GM04503 (cell line): ENCODE measurements at regions not wholly inside any gene's neighbourhood (a gene's known extent, or its start where the extent isn't known, plus 50 kb on each side); places are given as distances from the start of the nearest gene placed in this dataset.
"Not testable (repeated sequence)": the region's sequence is repeated elsewhere in the genome, so short reads cannot be mapped to it uniquely, and the experiment has no call there.

ENCODE experiments used
- DNase-seq: peaks from one replicate; pipeline ENCODE4 v3.0.0-alpha.2; 2012; ENCODE audit warnings: low read depth

- no peak for DNase-seq
Observed at GRCh38 chr3:10665592-10665991, 150.4 kb upstream of the SLC6A11 start.

- no peak for DNase-seq
Observed at GRCh38 chr3:10666621-10667020, 149.4 kb upstream of the SLC6A11 start.

GRCh38 chr3:10667269-10667668 is 148.8 kb upstream of the SLC6A11 start:
- no peak for DNase-seq

- DNase-seq, result no peak
Observed at GRCh38 chr3:10667901-10668476, 148.0 kb upstream of the SLC6A11 start.

DNA sequence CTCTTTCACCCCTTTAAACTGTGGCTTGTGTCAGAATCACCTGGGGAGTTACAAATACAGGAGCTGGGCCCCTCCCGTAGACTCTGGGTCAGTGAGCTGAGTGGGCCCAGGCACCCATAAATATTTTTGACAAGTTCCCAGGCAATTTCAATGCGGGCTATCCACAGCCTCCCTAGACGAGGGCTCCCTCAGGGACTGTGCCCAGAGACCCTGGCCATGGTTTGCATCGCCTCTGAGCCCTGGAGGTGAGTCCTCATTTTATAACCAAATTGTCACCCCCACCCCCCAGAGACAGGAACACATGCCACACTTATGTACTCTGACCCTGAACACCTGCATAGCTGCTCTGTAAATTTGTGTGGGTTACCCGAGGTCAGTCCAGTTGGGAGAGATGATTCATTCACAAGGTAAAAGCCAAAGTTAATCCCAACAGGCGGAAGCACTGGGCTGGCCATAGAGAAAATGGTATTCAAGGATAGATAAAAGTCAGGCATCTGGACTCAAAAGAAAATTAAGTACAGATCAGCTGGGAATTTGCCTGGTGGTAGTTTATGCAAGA is 146.5 kb upstream of the SLC6A11 start:
- no peak for DNase-seq

DNA sequence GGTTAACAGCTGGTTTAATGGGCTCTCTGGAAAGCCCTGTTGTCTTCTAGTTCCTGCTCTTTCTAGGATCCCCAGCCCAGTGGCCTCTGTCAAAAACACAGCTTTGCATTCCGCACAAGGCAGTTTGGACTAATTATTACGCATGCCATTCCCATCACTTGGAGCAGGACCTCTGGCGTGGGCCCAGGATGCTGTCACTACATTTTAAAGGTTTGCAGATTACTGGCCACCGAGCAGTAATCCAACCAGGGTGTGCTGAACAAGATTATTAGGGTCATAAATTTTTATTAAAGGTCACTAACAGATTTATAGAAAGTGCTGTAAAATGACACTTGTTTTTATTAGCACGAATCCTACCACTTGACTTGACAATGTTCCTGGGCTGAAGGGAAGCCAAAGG is 143.6 kb upstream of the SLC6A11 start:
- DNase-seq, result no peak

DNA sequence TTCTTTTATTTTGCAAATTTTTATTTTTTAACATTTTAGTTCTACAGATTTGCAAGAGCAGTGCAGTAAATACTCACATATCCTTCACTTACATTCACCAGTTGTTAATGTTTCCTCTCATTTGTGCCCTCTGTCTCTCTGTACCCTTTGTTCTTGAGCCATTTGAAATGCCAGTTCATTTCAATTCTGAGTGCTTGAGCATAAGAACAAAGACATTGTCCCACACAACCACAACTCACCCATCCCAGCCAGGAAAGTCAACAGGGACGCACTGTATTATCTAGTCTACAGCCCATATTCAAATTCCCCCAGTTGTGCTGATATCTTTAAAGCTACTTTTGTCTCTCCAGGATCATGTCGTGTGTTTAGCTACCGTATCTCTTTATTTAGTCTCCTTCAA is 141.4 kb upstream of the SLC6A11 start:
- no peak for DNase-seq

DNA sequence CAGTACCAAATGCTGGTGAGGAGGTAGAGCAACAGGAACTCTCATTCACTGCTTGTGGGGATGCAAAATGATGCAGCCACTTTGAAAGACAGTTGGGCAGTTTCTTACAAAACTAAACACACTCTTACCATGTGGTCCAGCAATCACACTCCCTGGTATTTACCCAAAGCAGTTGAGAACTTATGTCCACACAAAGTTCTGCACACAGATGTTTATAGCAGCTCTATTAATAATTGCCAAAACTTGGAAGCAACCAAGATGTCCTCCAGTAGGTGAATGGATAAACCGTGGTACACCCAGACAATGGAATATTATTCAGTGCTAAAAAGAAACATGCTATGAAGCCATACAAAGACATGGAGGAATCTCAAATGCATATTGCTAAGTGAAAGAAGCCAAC is 139.1 kb upstream of the SLC6A11 start:
- no peak for DNase-seq

DNA sequence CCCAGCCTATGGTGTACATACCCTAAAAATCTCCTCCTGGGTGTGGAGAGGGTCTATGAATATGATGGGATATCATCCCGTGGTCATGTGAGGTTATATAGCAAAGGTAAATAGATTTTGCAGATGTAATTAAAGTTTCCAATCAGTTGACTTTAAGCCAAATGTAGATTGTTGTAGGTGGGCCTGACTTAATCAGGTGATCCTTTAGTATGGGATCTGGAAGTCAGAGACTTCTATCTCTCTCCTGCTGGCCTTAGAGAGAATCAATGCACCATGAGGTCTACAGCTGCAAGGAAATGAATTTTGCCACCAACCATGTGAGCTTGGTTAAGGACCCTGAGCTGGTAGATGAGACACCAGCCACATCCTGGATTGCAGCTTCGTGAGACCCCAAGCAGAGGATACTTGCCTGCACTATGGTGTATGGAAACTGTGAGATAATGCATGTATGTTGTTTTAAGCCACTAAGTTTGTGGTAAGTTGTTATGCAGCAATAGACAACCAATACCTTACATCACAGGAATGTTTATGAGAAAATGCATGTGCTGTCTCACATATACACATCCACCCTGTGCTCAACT is 137.1 kb upstream of the SLC6A11 start:
- no peak for DNase-seq

DNA sequence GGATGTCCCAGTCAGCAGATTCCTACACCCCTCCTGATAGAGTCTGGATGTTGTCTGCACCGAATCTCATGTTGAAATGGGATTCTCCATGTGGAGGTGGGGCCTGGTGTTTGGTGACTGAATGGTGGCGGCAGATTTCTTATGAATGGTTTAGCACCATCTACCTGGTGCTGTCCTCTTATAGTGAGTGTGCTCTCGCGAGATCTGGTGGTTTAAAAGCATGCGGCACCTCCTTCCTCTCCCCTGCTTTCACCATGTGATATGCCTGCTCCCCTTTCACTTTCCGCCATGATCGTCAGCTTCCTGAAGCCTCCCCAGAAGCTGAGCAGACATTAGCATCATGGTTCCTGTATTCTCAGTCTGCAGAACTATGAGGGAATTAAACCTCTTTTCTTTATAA is 135.2 kb upstream of the SLC6A11 start:
- DNase-seq, result no peak

DNA sequence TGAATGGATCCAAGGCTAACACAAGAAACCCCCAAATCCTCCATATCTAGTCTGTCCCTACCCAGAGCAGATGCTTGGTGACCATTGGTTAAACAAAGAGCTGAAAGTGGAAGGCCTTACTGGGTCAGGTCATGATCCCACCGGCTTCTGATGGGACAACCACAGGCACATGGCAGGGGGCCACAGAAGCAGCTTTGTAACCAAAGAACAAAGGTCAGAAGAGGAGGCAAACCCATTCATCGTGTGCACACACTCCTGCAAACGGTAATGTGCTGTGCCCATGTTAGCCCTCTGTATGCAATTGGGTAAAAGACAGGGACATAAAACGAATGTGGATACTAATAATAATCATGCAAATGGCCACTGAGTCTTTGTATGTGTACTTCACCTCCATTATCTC is 133.3 kb upstream of the SLC6A11 start:
- no peak for DNase-seq

GRCh38 chr3:10683106-10683505 is 132.9 kb upstream of the SLC6A11 start:
- DNase-seq, result no peak

- DNase-seq, result no peak
Observed at GRCh38 chr3:10688126-10688525, 127.9 kb upstream of the SLC6A11 start.

DNA sequence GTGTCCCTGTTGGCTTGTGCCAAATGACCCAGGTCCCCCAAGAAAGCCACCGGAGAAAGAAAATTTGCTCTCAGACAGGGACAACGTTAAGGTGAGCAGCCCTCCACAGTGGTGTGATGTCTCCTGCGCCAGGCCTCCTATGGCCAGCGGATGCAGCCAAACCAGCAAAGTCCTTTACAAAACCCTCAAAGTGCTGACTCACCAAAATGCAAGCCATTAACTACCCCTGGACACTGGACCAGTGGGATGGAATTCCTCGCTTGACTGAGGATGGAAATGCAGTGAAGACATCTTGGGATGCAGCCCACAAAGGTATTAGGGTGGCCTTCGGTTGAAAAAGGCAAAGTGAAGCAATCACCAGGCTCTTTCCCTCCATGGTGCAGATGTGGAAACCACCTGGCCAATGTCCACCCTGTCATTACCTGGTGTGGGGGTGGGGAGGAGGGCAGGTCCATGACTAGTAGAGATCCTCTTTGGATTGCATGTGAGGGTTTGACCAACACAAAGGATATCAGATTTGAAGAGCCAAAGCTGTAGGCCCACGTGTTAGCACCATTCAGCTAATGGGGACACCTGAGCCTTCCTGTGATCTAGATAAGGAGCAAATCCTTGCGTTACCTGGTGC is 127.4 kb upstream of the SLC6A11 start:
- no peak for DNase-seq

GRCh38 chr3:10692039-10692622 is 123.9 kb upstream of the SLC6A11 start:
- no peak for DNase-seq

DNA sequence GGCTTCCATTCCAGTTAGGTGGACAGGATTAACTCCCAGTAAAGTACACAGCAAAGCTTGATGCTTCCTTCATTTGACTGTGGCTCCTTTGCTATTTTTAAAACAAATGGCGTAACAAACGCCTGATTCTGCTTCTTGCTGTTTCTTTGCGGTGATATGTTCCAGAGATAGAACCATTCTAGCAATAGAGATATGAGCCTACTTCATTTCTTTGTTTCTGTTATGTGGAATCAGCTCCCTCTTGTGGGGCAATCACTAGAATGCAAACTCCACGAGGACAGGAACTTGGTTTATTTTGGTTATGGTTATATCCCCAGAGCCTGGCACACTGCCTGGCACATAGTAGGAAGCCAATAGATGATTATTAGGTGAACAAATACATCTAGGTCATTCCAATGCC is 122.6 kb upstream of the SLC6A11 start:
- no peak for DNase-seq

DNA sequence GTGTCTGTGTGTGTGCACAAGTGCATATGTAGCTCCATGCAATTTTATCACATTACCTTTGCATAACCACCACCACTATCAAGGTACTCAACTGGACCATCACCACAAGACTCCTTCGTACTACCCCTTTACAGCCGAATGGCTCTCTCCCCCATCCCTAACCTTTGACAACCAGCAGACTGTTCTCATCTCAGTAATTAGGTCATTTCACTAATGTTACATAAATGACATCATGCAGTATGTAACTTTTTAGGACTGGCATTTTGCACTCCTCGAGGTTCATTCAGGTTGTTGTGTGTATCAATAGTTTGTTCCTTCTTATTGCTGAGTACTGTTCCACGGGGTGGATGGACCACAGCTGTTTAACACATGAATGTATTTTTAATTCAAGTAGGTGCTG is 121.8 kb upstream of the SLC6A11 start:
- DNase-seq, result no peak

DNA sequence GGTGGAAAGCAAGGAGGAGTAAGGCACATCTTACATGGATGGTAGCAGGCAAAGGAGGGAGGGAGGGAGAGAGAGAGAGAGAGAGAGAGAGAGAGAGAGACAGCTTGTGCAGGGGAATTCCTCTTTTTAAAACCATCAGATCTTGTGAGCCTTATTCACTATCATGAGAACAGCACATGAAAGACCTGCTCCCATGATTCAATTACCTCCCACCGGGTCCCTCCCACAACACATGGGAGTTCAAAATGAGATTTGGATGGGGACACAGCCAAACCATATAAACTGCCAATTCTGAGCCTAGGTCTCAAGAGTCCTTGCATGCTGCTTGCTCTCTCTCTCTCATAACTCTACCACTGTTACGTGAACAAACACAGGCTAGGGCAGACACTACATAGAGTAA is 120.8 kb upstream of the SLC6A11 start:
- not testable (repeated sequence) for DNase-seq

GRCh38 chr3:10695595-10696285 is 120.3 kb upstream of the SLC6A11 start:
- DNase-seq, result no peak

GRCh38 chr3:10697918-10698317 is 118.1 kb upstream of the SLC6A11 start:
- no peak for DNase-seq

DNA sequence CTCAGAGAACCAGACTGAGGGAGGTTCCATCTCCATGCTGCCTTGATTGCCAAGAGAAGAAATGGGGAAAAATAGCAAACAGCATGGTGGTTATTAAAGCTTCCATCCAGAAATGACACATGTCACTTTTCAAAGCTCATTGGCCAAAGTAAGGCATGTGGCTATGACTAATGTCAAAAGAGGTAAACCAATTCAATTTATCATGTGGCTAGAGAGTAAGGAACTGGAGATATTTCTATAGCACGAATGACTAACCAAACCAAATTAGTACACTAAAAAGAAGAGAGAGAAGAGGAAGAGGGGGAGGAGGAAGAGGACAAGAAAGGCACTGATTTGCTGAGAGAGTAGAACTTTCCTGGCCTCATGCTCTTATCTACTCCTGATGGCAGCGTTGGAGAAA is 115.2 kb upstream of the SLC6A11 start:
- DNase-seq, result no peak

DNA sequence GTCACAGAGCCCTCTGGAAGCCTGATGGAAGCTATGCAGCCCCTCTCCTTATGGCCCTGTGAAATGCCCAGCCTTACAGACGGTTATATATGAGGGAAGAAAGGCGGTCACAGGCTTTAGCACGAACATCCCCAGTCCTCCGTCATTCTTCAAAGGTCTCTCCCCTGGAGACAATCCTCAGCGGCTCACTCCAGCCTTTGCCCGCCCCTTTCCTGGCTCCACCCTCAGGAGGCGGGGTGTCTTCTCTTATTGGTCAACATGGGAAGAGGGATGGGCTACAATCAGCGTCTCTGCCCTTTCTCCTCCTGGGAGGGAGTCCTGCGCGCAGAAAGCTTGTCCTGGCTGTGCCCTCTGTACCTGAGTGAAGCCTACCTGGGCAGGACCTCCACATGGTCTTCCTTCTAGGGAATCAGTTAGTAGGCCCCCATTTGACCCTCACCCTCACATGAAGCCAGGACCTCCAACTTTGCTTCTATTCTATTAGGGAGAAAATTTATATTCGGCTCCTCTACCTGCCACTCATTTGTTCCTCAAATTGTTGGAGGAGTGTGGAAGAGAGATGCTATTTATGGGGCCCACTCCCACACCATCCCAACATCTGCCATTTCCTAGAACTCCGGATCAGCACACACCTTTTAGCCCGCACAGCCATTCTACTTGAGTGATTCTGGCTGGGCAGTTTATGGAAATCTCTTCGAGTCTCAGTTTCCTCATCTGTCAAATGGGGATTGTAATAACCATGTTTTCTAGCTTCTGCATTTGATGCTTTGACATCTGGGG is 112.9 kb upstream of the SLC6A11 start:
- DNase-seq, result no peak
